Adrenal gland (tissue), 9 donors: ENCODE measurements at regions not wholly inside any gene's neighbourhood (a gene's known extent, or its start where the extent isn't known, plus 50 kb on each side); places are given as distances from the start of the nearest gene placed in this dataset.

ENCODE experiments used
- DNase-seq, 7 donors: peaks; one replicate each; pipeline ENCODE4 v3.0.0-alpha.2; 2019 to 2020
- H3K27ac ChIP-seq, 5 donors: fragments of 200-600 bp; sonication (generic) in 4 of 5; 1 replicate in 3 of 5; 2 replicates in 2 of 5; pipeline versions ENCODE4 v1.5.1 to v1.8.0; 2016 to 2020; ENCODE audit warnings: mild to moderate bottlenecking in 1 of 5
- H3K27me3 ChIP-seq: fragments of 200-600 bp; 2 replicates; pipeline ENCODE4 v1.8.0; 2021
- H3K36me3 ChIP-seq, 2 donors: fragments of 200-600 bp; replicated peaks in 1 of 2; 1 replicate in 1 of 2; 2 replicates in 1 of 2; pipeline versions ENCODE4 v1.5.1 to v1.8.0; 2018 to 2022
- H3K4me1 ChIP-seq, 2 donors: fragments of 200-600 bp; replicated peaks in 1 of 2; 1 replicate in 1 of 2; 2 replicates in 1 of 2; pipeline versions ENCODE4 v1.5.1 to v1.8.0; 2018 to 2021
- H3K4me3 ChIP-seq, 4 donors: fragments of 200-600 bp; sonication (generic) in 3 of 4; one replicate each; pipeline ENCODE4 v1.5.1; 2016 to 2018
- H3K9me3 ChIP-seq, 3 donors: fragments of 200-600 bp; sonication (generic) in 1 of 3; replicated peaks in 1 of 3; 1 replicate in 2 of 3; 2 replicates in 1 of 3; pipeline versions ENCODE4 v1.5.1 to v1.8.0; 2016 to 2021
- CTCF ChIP-seq, 6 experiments: fragments of 450-650 bp in 4 of 6; fragments of 200-600 bp in 2 of 6; sonication (generic) in 1 of 6; IDR thresholded peaks; 1 replicate in 5 of 6; 2 replicates in 1 of 6; pipeline versions ENCODE4 v1.5.1 to v1.8.0; 2016 to 2021; ENCODE audit warnings: antibody characterized with exemption in 6 of 6, mild to moderate bottlenecking in 2 of 6, moderate library complexity in 1 of 6
- POLR2A ChIP-seq, 2 donors: fragments of 450-650 bp; IDR thresholded peaks; one replicate each; pipeline ENCODE4 v1.6.1; 2017; ENCODE audit warnings: antibody characterized with exemption in 2 of 2, mild to moderate bottlenecking in 2 of 2, moderate library complexity in 1 of 2
- WGBS, 4 donors: extraction: QIAGEN DNeasy Blood & Tissue Kit in 2 of 4; methylation state at CpG; one replicate each; pipeline versions ENCODE4 v1.1.5 to v1.1.7; 2013 to 2017; 5-methylcytosine and 5-hydroxymethylcytosine counted together
- intact Hi-C, 2 donors: fragments of 100-400 bp; cut with DNase I; formaldehyde crosslinking; loops; one replicate each; pipeline versions ENCODE4 v1.14.1 to v1.15.0; 2022 to 2023
- donor health status: healthy with polysubstance abuse.
- donor health status: Bipolar disorder and iron deficiency.
- donor health status: DM: yes; HTN: yes; CAD: no.
- donor health status: DM: no; HTN: no; CAD: no.
- donor health status: DM: no; HTN: no; CAD: no.

DNA sequence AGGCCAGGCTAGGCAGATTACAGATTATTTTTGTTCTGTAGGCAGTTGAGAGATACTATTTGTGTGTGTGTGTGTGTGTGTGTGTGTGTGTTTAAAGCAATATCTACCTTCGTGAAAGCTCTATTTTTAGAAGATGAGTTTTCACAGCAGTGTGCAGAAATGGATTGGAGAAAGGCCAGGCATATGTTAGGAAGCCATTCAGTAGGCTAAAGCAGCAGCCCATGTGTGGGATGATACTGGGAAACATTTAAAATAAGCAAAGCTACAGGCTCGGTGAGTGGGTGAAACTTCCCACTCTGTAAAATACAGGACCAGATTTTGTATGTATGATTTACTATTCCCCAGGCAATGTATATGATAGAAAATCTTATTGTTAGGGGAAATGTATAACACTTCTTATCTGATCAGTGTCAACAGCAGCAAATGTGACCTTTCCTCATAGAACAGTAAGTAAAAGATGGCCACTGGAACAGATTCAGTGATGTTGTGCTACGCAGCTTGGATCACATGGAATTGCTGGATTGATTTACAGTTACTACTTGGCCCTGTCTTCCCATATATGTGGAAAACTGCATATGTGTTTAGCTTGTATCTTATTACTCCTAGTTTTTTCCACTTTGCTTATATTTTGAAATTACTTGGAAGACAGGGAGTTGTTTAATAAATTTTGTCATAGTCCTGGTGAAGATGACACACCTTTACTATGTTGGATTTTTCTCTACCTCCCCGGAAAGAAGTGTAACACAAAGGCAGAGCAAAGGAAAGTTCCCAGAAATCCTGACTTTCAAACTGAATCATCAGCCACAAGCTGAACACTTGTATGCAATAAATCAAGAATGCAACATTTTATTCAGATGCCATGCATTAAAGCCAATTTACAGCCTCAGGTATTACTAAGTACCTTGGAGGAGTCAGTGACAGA is 1077.7 kb upstream of the SEMA6A start:
- Histone ChIP-seq H3K9me3 (no peaks in the 10 kb centered on the region), H3K4me3 (no peak overlapping the region), H3K36me3 (no peaks in the 10 kb centered on the region), H3K4me1 (no peaks in the 10 kb centered on the region), H3K27me3 (no peaks in the 10 kb centered on the region), H3K27ac (no peak overlapping the region)
- no peak for DNase-seq
- no peak for TF ChIP-seq CTCF (IDR thresholded peaks at IDR 0.05)
- intact Hi-C loops, result no loop called here
- 57 to 63% (median 59%) methylated on average over 4 of the region's 4 CpGs for WGBS, 4 donors

- no peaks in the 10 kb centered on the region for H3K9me3 ChIP-seq
- WGBS, 4 donors, result 62 to 79% (median 74%) methylated on average over 3 of the region's 3 CpGs
- H3K4me3 ChIP-seq, result no peak overlapping the region
- intact Hi-C loops, result no loop called here
- DNase-seq, result no peak
- H3K27me3 ChIP-seq, result no peaks in the 10 kb centered on the region
- H3K36me3 ChIP-seq, result no peaks in the 10 kb centered on the region
- H3K4me1 ChIP-seq, result no peaks in the 10 kb centered on the region
- no peak overlapping the region for H3K27ac ChIP-seq
- TF ChIP-seq CTCF (IDR thresholded peaks at IDR 0.05) (no peak), POLR2A (IDR thresholded peaks at IDR 0.05) (no peak)
Measured at GRCh38 chr5:117649821-117650220, 1075.2 kb upstream of the SEMA6A start.

DNA sequence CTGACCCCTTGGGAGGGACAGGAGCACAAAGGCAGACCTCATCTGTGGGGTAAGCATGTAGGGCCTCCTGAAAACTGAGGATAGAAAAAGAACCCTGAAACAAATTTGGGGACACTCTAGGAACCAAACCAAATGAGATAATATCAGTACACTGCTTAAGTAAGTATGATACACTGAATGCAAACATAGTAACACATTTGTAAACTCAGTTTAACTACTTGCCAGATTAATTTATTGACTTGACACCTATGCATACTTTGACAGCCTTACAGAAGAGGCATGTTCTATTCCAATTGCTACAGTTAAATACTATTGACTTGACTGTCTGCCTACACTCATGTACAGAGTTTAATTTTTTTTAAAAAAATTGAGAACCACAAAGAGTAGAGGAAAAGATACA is 1070.8 kb upstream of the SEMA6A start:
- DNase-seq, result no peak
- TF ChIP-seq POLR2A (IDR thresholded peaks at IDR 0.05), result no peak
- TF ChIP-seq CTCF (IDR thresholded peaks at IDR 0.05), result no peak
- intact Hi-C loops, result no loop called here
- no peak overlapping the region for H3K27ac ChIP-seq
- H3K4me3 ChIP-seq, result no peak overlapping the region
- no peaks in the 10 kb centered on the region for H3K9me3 ChIP-seq
- H3K36me3 ChIP-seq, result no peaks in the 10 kb centered on the region
- H3K27me3 ChIP-seq, result no peaks in the 10 kb centered on the region
- H3K4me1 ChIP-seq, result no peaks in the 10 kb centered on the region

GRCh38 chr5:117638581-117638980 is 1064.0 kb upstream of the SEMA6A start:
- Histone ChIP-seq H3K4me3 (no peak overlapping the region), H3K36me3 (no peaks in the 10 kb centered on the region), H3K4me1 (no peaks in the 10 kb centered on the region), H3K27ac (no peak overlapping the region), H3K27me3 (no peaks in the 10 kb centered on the region), H3K9me3 (no peaks in the 10 kb centered on the region)
- 55 to 94% (median 64%) methylated on average over 2 of the region's 2 CpGs for WGBS, 4 donors
- TF ChIP-seq CTCF (IDR thresholded peaks at IDR 0.05) (no peak), POLR2A (IDR thresholded peaks at IDR 0.05) (no peak)
- no peak for DNase-seq
- intact Hi-C loops, result no loop called here
